CD4-positive, alpha-beta memory T cell (primary cell): ENCODE measurements at regions not wholly inside any gene's neighbourhood (a gene's known extent, or its start where the extent isn't known, plus 50 kb on each side); places are given as distances from the start of the nearest gene placed in this dataset.
"Not testable (repeated sequence)": the region's sequence is repeated elsewhere in the genome, so short reads cannot be mapped to it uniquely, and the experiment has no call there.

Source experiments
- CTCF ChIA-PET: fragments of 350-600 bp; sonication (Branson Sonifier 250); formaldehyde crosslinking; loops from one replicate; lab custom pipeline; 2021; ENCODE audit warnings: inconsistent platforms; ENCODE audit not compliant: partially characterized antibody; lab: Charles Lee
- POLR2A ChIA-PET: fragments of 350-600 bp; sonication (Branson Sonifier 250); formaldehyde crosslinking; loops from one replicate; lab custom pipeline; 2021; ENCODE audit not compliant: partially characterized antibody; lab: Charles Lee
- DNase-seq, 5 donors: peaks; one replicate each; pipeline versions ENCODE4 v3.0.0 to v3.0.0-alpha.2; 2020 to 2022; ENCODE audit warnings: mixed read lengths in 1 of 5
- H3K27ac ChIP-seq: one replicate; pipeline ENCODE4 v1.7.0; 2013; ENCODE audit warnings: low read depth, low read length
- H3K27me3 ChIP-seq: 2 replicates; pipeline ENCODE4 v1.7.0; 2013; ENCODE audit warnings: mild to moderate bottlenecking, low read length, moderate library complexity; ENCODE audit not compliant: insufficient read depth
- H3K36me3 ChIP-seq: 2 replicates; pipeline ENCODE4 v1.7.0; 2013; ENCODE audit warnings: mild to moderate bottlenecking, low read length, moderate library complexity; ENCODE audit not compliant: insufficient read depth
- H3K4me1 ChIP-seq: 2 replicates; pipeline ENCODE4 v1.7.0; 2013; ENCODE audit warnings: mild to moderate bottlenecking, low read length, moderate library complexity; ENCODE audit not compliant: insufficient read depth
- H3K4me3 ChIP-seq, 2 donors: one replicate each; pipeline ENCODE4 v1.7.0; 2013; ENCODE audit warnings: low read length in 2 of 2, mild to moderate bottlenecking in 1 of 2
- H3K9me3 ChIP-seq, 2 donors: one replicate each; pipeline ENCODE4 v1.7.0; 2013; ENCODE audit warnings: low read length in 2 of 2, control low read depth in 1 of 2; ENCODE audit not compliant: control insufficient read depth in 1 of 2
- H3K27ac Mint-ChIP-seq, 7 donors: one replicate each; pipeline ENCODE4 v1.8.0; 2020 to 2021; ENCODE audit warnings: mixed read lengths in 7 of 7, mild to moderate bottlenecking in 6 of 7, inconsistent platforms in 3 of 7, moderate library complexity in 3 of 7
- H3K27me3 Mint-ChIP-seq, 2 donors: one replicate each; pipeline ENCODE4 v1.8.0; 2020 to 2021; ENCODE audit warnings: mixed read lengths in 2 of 2
- H3K36me3 Mint-ChIP-seq, 2 donors: one replicate each; pipeline ENCODE4 v1.8.0; 2020 to 2021; ENCODE audit warnings: mixed read lengths in 2 of 2, inconsistent platforms in 1 of 2, mild to moderate bottlenecking in 1 of 2
- H3K4me1 Mint-ChIP-seq, 4 donors: one replicate each; pipeline ENCODE4 v1.8.0; 2020 to 2021; ENCODE audit warnings: mixed read lengths in 4 of 4, mild to moderate bottlenecking in 1 of 4
- H3K4me3 Mint-ChIP-seq, 8 donors: one replicate each; pipeline ENCODE4 v1.8.0; 2020 to 2021; ENCODE audit warnings: mixed read lengths in 8 of 8, mild to moderate bottlenecking in 7 of 8, moderate library complexity in 6 of 8, inconsistent platforms in 3 of 8
- H3K9me3 Mint-ChIP-seq, 8 donors: one replicate each; pipeline ENCODE4 v1.8.0; 2020 to 2021; ENCODE audit warnings: mixed read lengths in 8 of 8, mild to moderate bottlenecking in 5 of 8, inconsistent platforms in 3 of 8, moderate library complexity in 1 of 8
- intact Hi-C: fragments of 100-400 bp; cut with micrococcal nuclease; formaldehyde crosslinking; loops from one replicate; pipeline ENCODE4 v1.15.1; 2023

DNA sequence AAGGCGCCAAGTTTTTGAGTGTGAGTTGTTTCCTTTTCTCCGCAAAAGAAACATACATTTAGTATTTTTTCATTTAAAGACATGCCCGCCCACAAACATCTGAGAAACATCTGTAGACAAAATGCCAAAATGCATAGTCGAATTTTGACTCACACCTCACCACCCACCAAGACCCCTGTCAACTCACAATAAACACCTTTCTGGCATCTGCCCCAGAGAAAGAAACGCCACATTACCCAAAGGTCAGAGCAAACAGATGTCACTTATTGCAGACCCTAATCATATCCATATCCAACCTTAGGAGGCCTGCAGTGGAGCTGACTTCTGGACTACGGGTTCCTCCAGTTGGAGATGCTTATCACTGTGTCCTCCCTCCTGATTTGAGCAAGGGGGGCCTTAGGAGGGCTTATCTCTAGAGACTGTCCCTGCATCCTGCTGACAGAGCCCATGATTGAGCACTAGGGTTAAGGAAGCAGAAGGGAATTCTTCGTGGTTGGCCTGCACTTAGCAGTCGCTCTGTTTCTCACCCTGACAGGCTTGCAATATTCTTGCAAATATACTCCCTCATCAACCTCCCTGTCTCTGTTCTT, 90.5 kb upstream of the TBX18 start:
- intact Hi-C loops, result no loop called here
- H3K27me3 Mint-ChIP-seq, result no peaks in the 10 kb centered on the region

DNA sequence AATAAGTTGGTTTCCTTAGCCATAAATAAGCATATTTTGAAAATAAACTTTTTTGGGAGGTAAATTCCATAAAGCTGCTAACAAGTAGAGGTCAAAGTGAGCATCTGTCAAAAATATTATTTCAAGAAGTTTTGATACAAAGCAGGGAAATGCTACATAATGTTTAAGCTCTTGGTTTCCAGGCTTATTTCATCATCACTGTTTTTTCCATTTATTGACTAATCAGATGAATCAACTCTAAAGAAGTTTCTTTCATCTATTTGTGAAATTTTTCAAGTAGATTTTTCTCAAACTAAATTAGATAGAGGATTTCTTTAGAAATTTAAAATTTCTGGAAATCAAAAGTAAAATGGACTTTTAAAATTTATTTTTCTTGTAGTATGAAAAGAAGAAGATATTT, 89.5 kb upstream of the TBX18 start:
- ChIA-PET POLR2A (no interaction called here), CTCF (no interaction called here)
- no peaks in the 10 kb centered on the region for H3K9me3 ChIP-seq
- H3K27ac ChIP-seq, result no peak overlapping the region
- H3K36me3 ChIP-seq, result no peaks in the 10 kb centered on the region
- no peaks in the 10 kb centered on the region for H3K27me3 ChIP-seq
- intact Hi-C loops, result no loop called here
- no peaks in the 10 kb centered on the region for H3K27me3 Mint-ChIP-seq
- DNase-seq, result no peak
- peaks cover 0 to 10% (median 2%) of the 10 kb centered on the region in 8 donors for H3K9me3 Mint-ChIP-seq
- no peak overlapping the region for H3K4me3 Mint-ChIP-seq
- H3K36me3 Mint-ChIP-seq, result no peaks in the 10 kb centered on the region
- no peaks in the 10 kb centered on the region for H3K4me1 ChIP-seq
- H3K4me3 ChIP-seq, result no peak overlapping the region
- no peaks in the 10 kb centered on the region for H3K4me1 Mint-ChIP-seq
- no peak overlapping the region for H3K27ac Mint-ChIP-seq

More for the DNA sequence above, 90.5 kb upstream of the TBX18 start:
- Mint-ChIP-seq H3K4me3 (no peak overlapping the region), H3K27ac (no peak overlapping the region), H3K9me3 (peaks cover 0 to 10% (median 2%) of the 10 kb centered on the region in 8 donors), H3K4me1 (no peaks in the 10 kb centered on the region), H3K36me3 (no peaks in the 10 kb centered on the region)
- no peak overlapping the region for H3K4me3 ChIP-seq
- H3K36me3 ChIP-seq, result no peaks in the 10 kb centered on the region
- CTCF ChIA-PET, result no interaction called here
- H3K27ac ChIP-seq, result no peak overlapping the region
- POLR2A ChIA-PET, result no interaction called here
- H3K27me3 ChIP-seq, result no peaks in the 10 kb centered on the region
- H3K4me1 ChIP-seq, result no peaks in the 10 kb centered on the region
- H3K9me3 ChIP-seq, result no peaks in the 10 kb centered on the region
- no peak for DNase-seq

DNA sequence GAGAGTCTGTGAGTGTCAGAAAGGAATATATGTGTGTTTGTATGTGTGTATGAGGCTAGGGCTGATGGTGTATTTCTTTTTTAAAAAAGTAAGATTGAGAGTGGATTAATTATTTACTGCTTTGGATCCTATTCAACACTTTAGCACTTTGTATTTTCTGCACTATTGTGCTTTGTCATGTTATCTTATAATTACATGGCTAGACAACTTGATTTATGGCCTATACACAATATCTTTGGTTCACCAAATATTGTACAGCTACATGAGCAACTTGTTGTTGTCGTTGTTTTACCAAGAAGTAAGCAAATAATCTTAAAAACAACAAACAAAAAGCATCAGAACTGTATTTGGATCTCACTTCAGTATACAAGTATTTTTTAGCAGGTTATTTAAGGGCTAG, 84.6 kb upstream of the TBX18 start:
- H3K9me3 Mint-ChIP-seq, result peaks cover 0 to 16% (median 3%) of the 10 kb centered on the region in 8 donors
- H3K36me3 Mint-ChIP-seq, result no peaks in the 10 kb centered on the region
- no peak overlapping the region for H3K4me3 ChIP-seq
- no peak for DNase-seq
- no peak overlapping the region for H3K27ac ChIP-seq
- H3K27ac Mint-ChIP-seq, result no peak overlapping the region
- H3K4me3 Mint-ChIP-seq, result no peak overlapping the region
- CTCF ChIA-PET, result no interaction called here
- no peaks in the 10 kb centered on the region for H3K9me3 ChIP-seq
- no peaks in the 10 kb centered on the region for H3K4me1 Mint-ChIP-seq
- intact Hi-C loops, result no loop called here
- POLR2A ChIA-PET, result no interaction called here
- no peaks in the 10 kb centered on the region for H3K27me3 ChIP-seq
- H3K36me3 ChIP-seq, result no peaks in the 10 kb centered on the region
- H3K27me3 Mint-ChIP-seq, result peaks cover 0 to 3% of the 10 kb centered on the region in 2 donors
- H3K4me1 ChIP-seq, result no peaks in the 10 kb centered on the region

DNA sequence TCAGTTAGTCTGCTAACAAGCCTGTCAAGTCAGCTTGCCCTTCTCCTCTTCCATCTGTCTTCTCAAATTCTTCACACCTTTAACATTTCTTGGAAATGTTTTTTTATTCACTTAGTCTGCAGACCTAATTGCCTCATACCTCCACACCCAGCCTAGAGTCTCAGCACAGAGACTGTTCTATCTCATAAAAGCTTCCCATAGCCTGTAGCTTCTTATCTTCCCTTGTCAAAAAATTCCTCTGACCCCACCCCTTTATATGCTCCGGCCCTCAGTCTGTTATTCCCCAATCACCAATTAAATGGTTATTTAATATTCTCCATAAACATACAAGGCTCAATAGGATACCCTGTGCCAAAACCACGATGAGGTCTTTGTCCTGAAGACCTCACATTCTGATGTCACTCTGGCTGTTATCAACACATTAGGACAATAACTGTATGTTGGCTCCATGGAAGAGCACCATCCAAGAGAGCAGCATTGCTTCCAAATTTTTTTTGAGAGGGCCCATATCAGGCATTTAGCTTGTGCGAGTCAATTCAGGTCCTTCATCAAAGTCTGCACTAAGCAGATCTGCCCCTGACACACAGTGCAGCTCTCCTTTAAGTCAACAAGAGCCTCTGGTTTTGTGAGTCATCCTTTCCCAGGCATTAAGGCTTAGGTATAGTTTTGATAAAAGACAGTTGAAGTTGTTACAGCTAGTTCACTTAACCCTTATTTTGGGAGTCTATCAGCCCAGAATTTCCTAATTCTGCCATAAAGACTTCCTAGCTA, 83.2 kb upstream of the TBX18 start:
- no peaks in the 10 kb centered on the region for H3K9me3 ChIP-seq
- Mint-ChIP-seq H3K27me3 (peaks cover 0 to 3% of the 10 kb centered on the region in 2 donors), H3K4me1 (no peaks in the 10 kb centered on the region), H3K9me3 (peaks cover 0 to 11% (median 6%) of the 10 kb centered on the region in 8 donors), H3K27ac (no peak overlapping the region), H3K4me3 (no peak overlapping the region), H3K36me3 (no peaks in the 10 kb centered on the region)
- intact Hi-C loops, result no loop called here
- ChIA-PET CTCF (no interaction called here), POLR2A (no interaction called here)
- H3K4me3 ChIP-seq, result no peak overlapping the region
- H3K27me3 ChIP-seq, result no peaks in the 10 kb centered on the region
- no peak overlapping the region for H3K27ac ChIP-seq
- no peaks in the 10 kb centered on the region for H3K36me3 ChIP-seq
- no peak for DNase-seq
- H3K4me1 ChIP-seq, result no peaks in the 10 kb centered on the region

DNA sequence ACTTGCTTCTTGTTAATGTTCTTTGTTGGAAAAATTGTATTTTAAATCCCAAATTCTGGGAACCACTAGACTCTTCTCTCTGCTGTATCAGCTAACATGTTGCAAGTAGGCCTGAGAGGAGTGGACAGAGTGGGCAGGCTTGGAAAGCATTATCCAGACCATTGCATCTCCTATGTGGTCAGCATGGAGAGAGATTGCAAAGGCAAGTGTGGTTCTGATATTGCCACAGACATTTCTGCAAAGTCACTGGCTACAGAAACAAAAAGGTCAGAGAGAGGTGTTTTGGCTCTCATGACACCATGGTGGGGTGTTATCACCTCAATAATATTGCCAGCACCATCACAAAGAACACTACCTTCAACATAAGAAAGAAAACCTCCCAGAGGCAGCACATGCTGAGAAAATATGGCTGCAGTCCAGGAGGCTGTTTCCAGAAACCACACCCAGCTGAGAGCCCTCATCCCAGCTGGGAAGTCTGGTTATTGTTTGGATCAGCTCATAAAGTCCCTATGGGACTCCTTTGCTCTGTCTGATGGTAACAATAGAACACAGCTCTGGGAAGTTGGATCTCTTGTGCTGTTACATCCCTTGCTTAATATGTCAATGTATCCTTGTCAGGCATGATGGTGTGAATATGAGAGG, 78.2 kb upstream of the TBX18 start:
- peaks cover 4 to 25% (median 11%) of the 10 kb centered on the region in 8 donors for H3K9me3 Mint-ChIP-seq
- no peaks in the 10 kb centered on the region for H3K4me1 ChIP-seq
- H3K4me3 ChIP-seq, result no peak overlapping the region
- intact Hi-C loops, result no loop called here
- ChIA-PET CTCF (no interaction called here), POLR2A (no interaction called here)
- H3K36me3 Mint-ChIP-seq, result no peaks in the 10 kb centered on the region
- no peak for DNase-seq
- H3K27ac Mint-ChIP-seq, result no peak overlapping the region
- no peak overlapping the region for H3K4me3 Mint-ChIP-seq
- no peak overlapping the region for H3K27ac ChIP-seq
- H3K9me3 ChIP-seq, result no peaks in the 10 kb centered on the region
- peaks cover 0 to 3% of the 10 kb centered on the region in 2 donors for H3K27me3 Mint-ChIP-seq
- no peaks in the 10 kb centered on the region for H3K27me3 ChIP-seq
- H3K36me3 ChIP-seq, result no peaks in the 10 kb centered on the region
- H3K4me1 Mint-ChIP-seq, result no peaks in the 10 kb centered on the region

DNA sequence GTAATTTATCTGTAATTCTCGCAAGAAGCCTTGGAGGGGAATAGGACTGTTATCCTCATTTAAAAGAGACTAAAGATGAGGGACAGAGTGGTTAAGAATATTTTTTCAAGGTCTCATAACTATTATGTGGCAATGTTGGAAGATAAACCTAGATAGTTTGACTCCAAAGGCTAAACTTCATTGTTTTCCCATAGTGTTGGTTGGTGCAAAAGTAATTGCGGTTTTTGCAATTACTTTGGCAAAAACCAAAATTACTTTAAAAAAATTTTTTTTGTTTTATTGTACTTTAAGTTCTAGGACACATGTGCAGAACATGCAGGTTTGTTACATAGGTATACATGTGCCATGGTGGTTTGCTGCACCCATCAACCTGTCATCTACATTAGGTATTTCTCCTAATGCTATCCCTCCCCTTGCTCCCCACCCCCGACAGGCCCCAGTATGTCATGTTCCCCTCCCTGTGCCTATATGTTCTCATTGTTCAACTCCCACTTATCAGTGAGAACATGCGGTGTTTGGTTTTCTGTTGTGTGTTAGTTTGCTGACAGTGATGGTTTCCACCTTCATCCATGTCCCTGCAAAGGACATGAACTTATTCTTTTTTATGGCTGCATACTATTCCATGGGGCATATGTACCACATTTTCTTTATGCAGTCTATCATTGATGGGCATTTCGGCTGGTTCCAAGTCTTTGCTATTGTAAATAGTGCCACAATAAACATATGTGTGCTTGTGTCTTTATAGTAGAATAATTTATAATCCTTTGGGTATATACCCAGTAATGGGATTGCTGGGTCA, 72.9 kb upstream of the TBX18 start:
- H3K4me3 Mint-ChIP-seq, H3K9me3 ChIP-seq, H3K27me3 Mint-ChIP-seq, H3K36me3 ChIP-seq, POLR2A ChIA-PET, H3K27ac Mint-ChIP-seq, H3K4me1 ChIP-seq, CTCF ChIA-PET, H3K4me1 Mint-ChIP-seq, intact Hi-C loops, DNase-seq, H3K27me3 ChIP-seq, H3K27ac ChIP-seq, H3K36me3 Mint-ChIP-seq, H3K4me3 ChIP-seq: not testable (repeated sequence)
- peaks cover 2 to 21% (median 6%) of the 10 kb centered on the region in 8 donors for H3K9me3 Mint-ChIP-seq

DNA sequence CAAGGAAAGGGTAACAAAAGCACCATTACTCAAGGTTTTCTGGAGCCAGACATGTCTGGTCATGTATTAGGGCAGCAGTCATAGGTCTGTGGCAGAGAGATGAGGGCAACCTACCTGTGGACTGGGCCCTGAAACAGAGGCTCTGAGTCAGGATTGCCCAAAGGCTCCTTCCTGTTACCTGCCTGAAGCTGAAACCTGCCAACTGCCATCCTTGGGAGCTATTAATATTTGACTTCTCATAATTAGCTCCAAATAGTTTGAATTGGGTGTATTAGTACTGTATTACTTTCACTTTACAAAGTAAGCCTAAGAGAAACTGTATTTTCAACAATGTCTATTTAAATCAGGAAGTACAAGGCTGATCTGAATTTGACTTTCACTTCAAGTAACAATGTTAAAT, 72.0 kb upstream of the TBX18 start:
- ChIA-PET CTCF (no interaction called here), POLR2A (no interaction called here)
- Mint-ChIP-seq H3K36me3 (no peaks in the 10 kb centered on the region), H3K4me1 (no peaks in the 10 kb centered on the region), H3K27me3 (no peaks in the 10 kb centered on the region), H3K9me3 (peaks cover 0 to 18% (median 4%) of the 10 kb centered on the region in 8 donors), H3K27ac (no peak overlapping the region), H3K4me3 (no peak overlapping the region)
- no peaks in the 10 kb centered on the region for H3K27me3 ChIP-seq
- no peak overlapping the region for H3K27ac ChIP-seq
- H3K4me3 ChIP-seq, result no peak overlapping the region
- no peaks in the 10 kb centered on the region for H3K4me1 ChIP-seq
- no peaks in the 10 kb centered on the region for H3K9me3 ChIP-seq
- no peaks in the 10 kb centered on the region for H3K36me3 ChIP-seq
- intact Hi-C loops, result no loop called here
- DNase-seq, result no peak
